ENCODE measurements at regions not wholly inside any gene's neighbourhood (a gene's known extent, or its start where the extent isn't known, plus 50 kb on each side); places are given as distances from the start of the nearest gene placed in this dataset.

DNA sequence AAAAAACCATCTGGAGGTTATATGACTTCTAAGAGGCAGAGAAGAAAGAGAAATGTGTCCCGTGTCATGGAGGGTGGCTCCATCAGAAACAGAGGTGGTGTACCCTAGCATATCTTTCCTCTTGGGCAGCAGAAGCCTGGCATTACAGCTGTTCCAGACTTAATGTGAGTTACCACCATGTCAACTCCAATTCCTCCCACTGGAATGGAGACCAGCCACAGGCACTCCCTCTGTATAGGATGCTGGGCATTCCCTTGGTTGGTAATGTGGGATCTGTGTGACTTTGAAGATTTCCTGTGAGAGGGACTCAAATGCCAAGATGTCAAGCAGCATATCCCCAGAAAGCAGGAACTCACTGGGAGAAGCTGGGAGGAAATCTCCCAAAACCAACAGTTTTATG lies 77.1 kb upstream of the COG2 start:
- TF ChIP-seq, protein P1, sequence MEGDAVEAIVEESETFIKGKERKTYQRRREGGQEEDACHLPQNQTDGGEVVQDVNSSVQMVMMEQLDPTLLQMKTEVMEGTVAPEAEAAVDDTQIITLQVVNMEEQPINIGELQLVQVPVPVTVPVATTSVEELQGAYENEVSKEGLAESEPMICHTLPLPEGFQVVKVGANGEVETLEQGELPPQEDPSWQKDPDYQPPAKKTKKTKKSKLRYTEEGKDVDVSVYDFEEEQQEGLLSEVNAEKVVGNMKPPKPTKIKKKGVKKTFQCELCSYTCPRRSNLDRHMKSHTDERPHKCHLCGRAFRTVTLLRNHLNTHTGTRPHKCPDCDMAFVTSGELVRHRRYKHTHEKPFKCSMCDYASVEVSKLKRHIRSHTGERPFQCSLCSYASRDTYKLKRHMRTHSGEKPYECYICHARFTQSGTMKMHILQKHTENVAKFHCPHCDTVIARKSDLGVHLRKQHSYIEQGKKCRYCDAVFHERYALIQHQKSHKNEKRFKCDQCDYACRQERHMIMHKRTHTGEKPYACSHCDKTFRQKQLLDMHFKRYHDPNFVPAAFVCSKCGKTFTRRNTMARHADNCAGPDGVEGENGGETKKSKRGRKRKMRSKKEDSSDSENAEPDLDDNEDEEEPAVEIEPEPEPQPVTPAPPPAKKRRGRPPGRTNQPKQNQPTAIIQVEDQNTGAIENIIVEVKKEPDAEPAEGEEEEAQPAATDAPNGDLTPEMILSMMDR (IDR thresholded peaks at IDR 0.05; ENCODE audit: low read depth, low read length) = no peak
- TF ChIP-seq POLR2A (IDR thresholded peaks at IDR 0.05; ENCODE audit: extremely low read depth, insufficient read length) (no peak), MAX (IDR thresholded peaks at IDR 0.05; ENCODE audit: low read depth, low read length) (no peak), MYC (IDR thresholded peaks at IDR 0.05; ENCODE audit: low read depth, low read length) (no peak)
